ENCODE measurements at regions not wholly inside any gene's neighbourhood (a gene's known extent, or its start where the extent isn't known, plus 50 kb on each side); places are given as distances from the start of the nearest gene placed in this dataset.

DNA sequence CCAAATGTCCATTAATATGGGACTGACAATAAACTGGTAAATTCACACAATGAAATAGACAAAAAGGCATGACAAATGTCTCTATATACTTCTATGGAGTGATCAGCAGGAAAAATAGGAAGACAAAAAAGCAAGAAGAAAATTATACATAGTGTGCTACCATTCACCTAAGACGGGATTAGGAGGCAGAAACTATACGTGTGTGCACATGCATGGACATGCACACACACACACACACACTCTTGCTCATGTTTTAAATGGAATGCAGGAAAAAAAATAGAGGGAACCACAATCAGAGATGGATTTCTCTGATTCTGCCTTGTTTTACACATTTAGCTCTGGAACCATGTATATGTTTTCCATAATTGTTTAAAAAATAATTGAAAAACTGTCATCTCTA is 119.0 kb downstream of the ZFAND4 start:
- in situ Hi-C loops (cut with MboI) = no loop called here
- no peak for ATAC-seq
- intact Hi-C loops (cut with micrococcal nuclease; ENCODE audit: unreplicated experiment) = no loop called here
- Histone ChIP-seq H4K20me1 (ENCODE audit: control insufficient read depth, insufficient read depth) (no peaks in the 10 kb centered on the region), H3K79me2 (ENCODE audit: control insufficient read depth, insufficient read depth, low read length) (no peaks in the 10 kb centered on the region; the same call in none of the 2 replicates), H3K27ac (ENCODE audit: control insufficient read depth, insufficient read depth) (no peak overlapping the region; the same call in 1 of the 2 replicates), H3K4me3 (no peak overlapping the region), H3K4me2 (ENCODE audit: control insufficient read depth, insufficient read depth) (no peak overlapping the region), H3K36me3 (ENCODE audit: control insufficient read depth in 2 of 2, insufficient read depth in 2 of 2, low read length in 1 of 2) (no peaks in the 10 kb centered on the region), H3K9ac (ENCODE audit: control insufficient read depth, insufficient read depth, low read length) (no peak overlapping the region), H3K27me3 (replicated peaks in 1 of 2; ENCODE audit: control insufficient read depth in 2 of 2, insufficient read depth in 2 of 2, low read length in 1 of 2) (no peaks in the 10 kb centered on the region), H3K9me3 (replicated peaks; ENCODE audit: control insufficient read depth, insufficient read depth, low read length) (no peaks in the 10 kb centered on the region; the same call in 2 of the 3 replicates), H2AFZ (ENCODE audit: control insufficient read depth, low read depth, low read length) (no peak overlapping the region), H3K4me1 (ENCODE audit: control insufficient read depth, insufficient read depth, low read length) (peaks cover 18% of the 10 kb centered on the region; the same call in 1 of the 2 replicates)
- SMC1A ChIA-PET (ENCODE audit: uncharacterized antibody, unreplicated experiment) = no interaction called here
- no peak for FAIRE-seq
- no peak for DNase-seq (ENCODE audit: low read depth, low spot score)
- TF ChIP-seq CHD4 (IDR thresholded peaks at IDR 0.05) (no peak), ZNF384 (IDR thresholded peaks at IDR 0.05; ENCODE audit: borderline replicate concordance, low read depth, low read length) (no peak), BMI1 (IDR thresholded peaks at IDR 0.05; ENCODE audit: borderline replicate concordance) (no peak), RBBP5 (conservative IDR thresholded peaks at IDR 0.05) (no peak), MEF2A (IDR thresholded peaks at IDR 0.05; ENCODE audit: insufficient read depth, low read depth, low read length) (no peak), KAT2A (conservative IDR thresholded peaks at IDR 0.05; ENCODE audit: control insufficient read depth, low read depth, low read length) (no peak), IRF4 (IDR thresholded peaks at IDR 0.05; ENCODE audit: low read depth, low read length) (no peak)
- TF ChIP-seq, protein P1, sequence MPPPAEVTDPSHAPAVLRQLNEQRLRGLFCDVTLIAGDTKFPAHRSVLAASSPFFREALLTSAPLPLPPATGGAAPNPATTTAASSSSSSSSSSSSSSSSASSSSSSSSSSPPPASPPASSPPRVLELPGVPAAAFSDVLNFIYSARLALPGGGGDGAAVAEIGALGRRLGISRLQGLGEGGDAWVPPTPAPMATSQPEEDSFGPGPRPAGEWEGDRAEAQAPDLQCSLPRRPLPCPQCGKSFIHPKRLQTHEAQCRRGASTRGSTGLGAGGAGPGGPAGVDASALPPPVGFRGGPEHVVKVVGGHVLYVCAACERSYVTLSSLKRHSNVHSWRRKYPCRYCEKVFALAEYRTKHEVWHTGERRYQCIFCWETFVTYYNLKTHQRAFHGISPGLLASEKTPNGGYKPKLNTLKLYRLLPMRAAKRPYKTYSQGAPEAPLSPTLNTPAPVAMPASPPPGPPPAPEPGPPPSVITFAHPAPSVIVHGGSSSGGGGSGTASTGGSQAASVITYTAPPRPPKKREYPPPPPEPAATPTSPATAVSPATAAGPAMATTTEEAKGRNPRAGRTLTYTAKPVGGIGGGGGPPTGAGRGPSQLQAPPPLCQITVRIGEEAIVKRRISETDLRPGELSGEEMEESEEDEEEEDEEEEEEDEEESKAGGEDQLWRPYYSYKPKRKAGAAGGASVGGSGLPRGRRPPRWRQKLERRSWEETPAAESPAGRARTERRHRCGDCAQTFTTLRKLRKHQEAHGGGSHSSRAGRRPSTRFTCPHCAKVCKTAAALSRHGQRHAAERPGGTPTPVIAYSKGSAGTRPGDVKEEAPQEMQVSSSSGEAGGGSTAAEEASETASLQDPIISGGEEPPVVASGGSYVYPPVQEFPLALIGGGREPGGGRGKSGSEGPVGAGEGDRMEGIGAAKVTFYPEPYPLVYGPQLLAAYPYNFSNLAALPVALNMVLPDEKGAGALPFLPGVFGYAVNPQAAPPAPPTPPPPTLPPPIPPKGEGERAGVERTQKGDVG (CRISPR knock-in tag; IDR thresholded peaks at IDR 0.05) = no peak
- WGBS (ENCODE audit: insufficient coverage, insufficient replicate concordance, low lambda C conversion rate, missing lambda C conversion rate) = 94% methylated on average over 2 of the region's 2 CpGs
- POLR2A ChIA-PET = no interaction called here
- RAD21 ChIA-PET (ENCODE audit: unreplicated experiment) = no interaction called here
- BruUV-seq (replicated peaks) = no TSS peak
- CTCF ChIA-PET = interaction anchor here (1.4 kb wide), 1 partner anchor 89 kb away, joined by 3 read pairs; no protein-coding TSS in a partner anchor

Data from GM12878 (cell line).